ENCODE measurements at regions not wholly inside any gene's neighbourhood (a gene's known extent, or its start where the extent isn't known, plus 50 kb on each side); places are given as distances from the start of the nearest gene placed in this dataset.
A peak's percentile ranks its signal among the peaks of the same experiment; 100 is the strongest.

DNA sequence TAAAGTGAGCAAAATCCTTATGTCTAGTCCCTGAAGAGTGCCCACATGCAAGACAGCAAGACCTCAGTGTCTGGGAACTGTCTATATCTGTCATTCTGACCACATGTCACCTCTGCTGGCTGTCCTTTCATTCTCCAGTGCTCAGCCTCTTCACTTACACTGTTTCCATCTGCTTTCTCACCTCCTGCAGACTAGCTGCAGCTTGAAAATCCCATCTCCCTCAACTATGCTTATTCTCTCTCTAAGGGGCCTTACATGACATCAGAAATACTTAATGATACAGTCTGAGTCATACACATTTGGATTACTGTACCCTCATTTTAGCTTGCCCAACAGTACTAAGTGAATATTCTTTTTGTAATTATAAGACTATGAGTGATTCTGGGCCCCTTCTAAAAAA, 587.8 kb downstream of the EPM2A start:
- no peak overlapping the region for H3K4me3 ChIP-seq (ENCODE audit: low read length)
- no peaks in the 10 kb centered on the region for H4K20me1 ChIP-seq (ENCODE audit: low read length)
- H2AFZ ChIP-seq (ENCODE audit: low read length) = no peak overlapping the region
- no peak overlapping the region for H3K27ac ChIP-seq (ENCODE audit: low read length)
- ATAC-seq = no peak
- H3K4me2 ChIP-seq (ENCODE audit: low read length) = 0 out of 2 replicates have a peak overlapping the region, but pooled peaks have one; percentile 24
- intact Hi-C loops (cut with micrococcal nuclease) = loop anchor here (10.0 kb wide), 1 partner anchor 487 kb away; no protein-coding TSS in a partner anchor
- H3K79me2 ChIP-seq (ENCODE audit: low read length) = no peaks in the 10 kb centered on the region
- H3F3A ChIP-seq (ENCODE audit: low read length, unreplicated experiment) = no peaks in the 10 kb centered on the region
- peak; percentile 7 for DNase-seq
- no peaks in the 10 kb centered on the region for H3K9me3 ChIP-seq (ENCODE audit: low read length)
- BruUV-seq (replicated peaks) = no TSS peak
- ChIA-PET CTCF (no interaction called here), POLR2A (ENCODE audit: unreplicated experiment) (no interaction called here)
- H3K36me3 ChIP-seq (ENCODE audit: low read depth, low read length) = no peaks in the 10 kb centered on the region
- H3K9ac ChIP-seq (ENCODE audit: low read length) = no peak overlapping the region
- no peaks in the 10 kb centered on the region for H3K9me2 ChIP-seq (replicated peaks; ENCODE audit: low read length)
- H3K4me1 ChIP-seq (ENCODE audit: insufficient read depth, low read length) = peaks cover 31% of the 10 kb centered on the region
- H3K27me3 ChIP-seq (ENCODE audit: low read length) = no peaks in the 10 kb centered on the region
- TF ChIP-seq EZH2phosphoT487 (IDR thresholded peaks at IDR 0.05; ENCODE audit: borderline replicate concordance, low read length) (no peak), EZH2 (IDR thresholded peaks at IDR 0.05; ENCODE audit: low read length, unreplicated experiment) (no peak)
- TF ChIP-seq, protein P1, sequence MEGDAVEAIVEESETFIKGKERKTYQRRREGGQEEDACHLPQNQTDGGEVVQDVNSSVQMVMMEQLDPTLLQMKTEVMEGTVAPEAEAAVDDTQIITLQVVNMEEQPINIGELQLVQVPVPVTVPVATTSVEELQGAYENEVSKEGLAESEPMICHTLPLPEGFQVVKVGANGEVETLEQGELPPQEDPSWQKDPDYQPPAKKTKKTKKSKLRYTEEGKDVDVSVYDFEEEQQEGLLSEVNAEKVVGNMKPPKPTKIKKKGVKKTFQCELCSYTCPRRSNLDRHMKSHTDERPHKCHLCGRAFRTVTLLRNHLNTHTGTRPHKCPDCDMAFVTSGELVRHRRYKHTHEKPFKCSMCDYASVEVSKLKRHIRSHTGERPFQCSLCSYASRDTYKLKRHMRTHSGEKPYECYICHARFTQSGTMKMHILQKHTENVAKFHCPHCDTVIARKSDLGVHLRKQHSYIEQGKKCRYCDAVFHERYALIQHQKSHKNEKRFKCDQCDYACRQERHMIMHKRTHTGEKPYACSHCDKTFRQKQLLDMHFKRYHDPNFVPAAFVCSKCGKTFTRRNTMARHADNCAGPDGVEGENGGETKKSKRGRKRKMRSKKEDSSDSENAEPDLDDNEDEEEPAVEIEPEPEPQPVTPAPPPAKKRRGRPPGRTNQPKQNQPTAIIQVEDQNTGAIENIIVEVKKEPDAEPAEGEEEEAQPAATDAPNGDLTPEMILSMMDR (conservative IDR thresholded peaks at IDR 0.05; ENCODE audit: low read depth, low read length) = no peak

DNA sequence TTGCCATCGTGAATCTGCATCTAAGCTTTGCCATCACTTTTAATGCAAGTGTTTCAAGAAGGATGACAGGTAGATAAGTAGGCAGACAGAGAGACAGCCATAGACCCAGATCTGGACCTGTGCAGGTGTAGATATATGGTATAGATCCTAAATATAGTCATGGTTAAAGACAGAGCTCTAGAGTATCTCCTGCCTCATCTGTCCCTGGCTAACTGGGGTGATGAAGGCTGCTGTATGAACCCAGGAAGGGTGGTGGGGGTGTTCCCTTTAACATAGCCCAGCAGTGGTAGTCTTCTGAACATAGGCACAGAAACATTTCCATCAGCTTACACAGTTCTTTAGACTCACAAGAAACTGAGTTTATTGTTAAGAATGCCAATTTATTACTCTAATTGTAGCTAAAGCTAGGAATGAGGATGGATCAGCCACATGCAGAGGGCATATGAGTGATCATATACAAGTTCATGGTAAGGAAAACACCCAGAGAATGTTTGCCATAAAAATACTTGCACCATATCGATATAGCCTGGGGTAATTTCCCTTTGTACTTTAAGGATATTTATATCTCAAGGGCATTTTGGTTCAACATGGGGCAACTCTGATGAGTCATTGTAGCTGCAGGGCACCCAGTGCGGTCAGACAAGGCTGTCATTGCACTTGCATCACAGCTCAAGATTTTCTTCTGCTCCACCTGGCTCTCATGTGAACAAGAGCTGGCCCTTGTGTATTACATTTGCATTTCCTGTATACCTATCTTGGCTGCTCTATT, 587.2 kb downstream of the EPM2A start:
- H3K4me1 ChIP-seq (ENCODE audit: insufficient read depth, low read length) = peaks cover 31% of the 10 kb centered on the region
- DNase-seq (peak; percentile 91), ATAC-seq (peak; percentile 70)
- CTCF ChIA-PET = interaction anchor here (0.7 kb wide), 1 partner anchor 338 kb away, joined by 3 read pairs; no protein-coding TSS in a partner anchor
- H2AFZ ChIP-seq (ENCODE audit: low read length) = no peak overlapping the region
- H3F3A ChIP-seq (ENCODE audit: low read length, unreplicated experiment) = no peaks in the 10 kb centered on the region
- H3K9me2 ChIP-seq (replicated peaks; ENCODE audit: low read length) = no peaks in the 10 kb centered on the region
- no peaks in the 10 kb centered on the region for H3K9me3 ChIP-seq (ENCODE audit: low read length)
- no peaks in the 10 kb centered on the region for H4K20me1 ChIP-seq (ENCODE audit: low read length)
- POLR2A ChIA-PET (ENCODE audit: unreplicated experiment) = no interaction called here
- BruUV-seq (replicated peaks) = no TSS peak
- H3K36me3 ChIP-seq (ENCODE audit: low read depth, low read length) = no peaks in the 10 kb centered on the region
- H3K4me3 ChIP-seq (ENCODE audit: low read length) = no peak overlapping the region
- H3K27ac ChIP-seq (ENCODE audit: low read length) = peak overlapping the region; percentile 50
- TF ChIP-seq EZH2 (IDR thresholded peaks at IDR 0.05; ENCODE audit: low read length, unreplicated experiment) (no peak), EZH2phosphoT487 (IDR thresholded peaks at IDR 0.05; ENCODE audit: borderline replicate concordance, low read length) (no peak)
- no peak overlapping the region for H3K9ac ChIP-seq (ENCODE audit: low read length)
- peak overlapping the region; percentile 24 for H3K4me2 ChIP-seq (ENCODE audit: low read length)
- H3K79me2 ChIP-seq (ENCODE audit: low read length) = no peaks in the 10 kb centered on the region
- intact Hi-C loops (cut with micrococcal nuclease) = loop anchor here (10.0 kb wide), 1 partner anchor 487 kb away; no protein-coding TSS in a partner anchor
- no peaks in the 10 kb centered on the region for H3K27me3 ChIP-seq (ENCODE audit: low read length)

GRCh38 chr6:145148776-145149175, 586.5 kb downstream of the EPM2A start:
- Histone ChIP-seq H3K9ac (ENCODE audit: low read length) (no peak overlapping the region), H3K4me1 (ENCODE audit: insufficient read depth, low read length) (peaks cover 31% of the 10 kb centered on the region), H3K9me2 (replicated peaks; ENCODE audit: low read length) (no peaks in the 10 kb centered on the region), H3K36me3 (ENCODE audit: low read depth, low read length) (no peaks in the 10 kb centered on the region), H3K9me3 (ENCODE audit: low read length) (no peaks in the 10 kb centered on the region), H3F3A (ENCODE audit: low read length, unreplicated experiment) (no peaks in the 10 kb centered on the region), H3K27ac (ENCODE audit: low read length) (peak overlapping the region; percentile 37), H3K4me3 (ENCODE audit: low read length) (no peak overlapping the region), H2AFZ (ENCODE audit: low read length) (no peak overlapping the region), H4K20me1 (ENCODE audit: low read length) (no peaks in the 10 kb centered on the region), H3K27me3 (ENCODE audit: low read length) (no peaks in the 10 kb centered on the region), H3K4me2 (ENCODE audit: low read length) (no peak overlapping the region), H3K79me2 (ENCODE audit: low read length) (no peaks in the 10 kb centered on the region)
- TF ChIP-seq EZH2 (IDR thresholded peaks at IDR 0.05; ENCODE audit: low read length, unreplicated experiment) (no peak), EZH2phosphoT487 (IDR thresholded peaks at IDR 0.05; ENCODE audit: borderline replicate concordance, low read length) (no peak)
- TF ChIP-seq, protein P1 (conservative IDR thresholded peaks at IDR 0.05; ENCODE audit: low read depth, low read length) = no peak
- intact Hi-C loops (cut with micrococcal nuclease) = loop anchor here (10.0 kb wide), 1 partner anchor 486 kb away; no protein-coding TSS in a partner anchor
- no TSS peak for BruUV-seq (replicated peaks)
- ChIA-PET POLR2A (ENCODE audit: unreplicated experiment) (no interaction called here), CTCF (interaction anchor here (0.7 kb wide), 1 partner anchor 338 kb away, joined by 3 read pairs; no protein-coding TSS in a partner anchor)
- DNase-seq (no peak), ATAC-seq (no peak)

Data from PC-3 (cell line).